Vagina (tissue), 2 donors: ENCODE measurements at regions not wholly inside any gene's neighbourhood (a gene's known extent, or its start where the extent isn't known, plus 50 kb on each side); places are given as distances from the start of the nearest gene placed in this dataset.

Source experiments
- DNase-seq, 2 donors: peaks; one replicate each; pipeline ENCODE4 v3.0.0-alpha.2; 2017; ENCODE audit errors: extremely low spot score in 2 of 2
- H3K27ac ChIP-seq: fragments of 200-600 bp; sonication (generic); one replicate; pipeline ENCODE4 v1.5.1; 2019
- H3K27me3 ChIP-seq: fragments of 200-600 bp; sonication (generic); one replicate; pipeline ENCODE4 v1.5.1; 2019
- H3K36me3 ChIP-seq, 2 donors: fragments of 200-600 bp; sonication (generic); one replicate each; pipeline ENCODE4 v1.5.1; 2017 to 2019
- H3K4me1 ChIP-seq: fragments of 200-600 bp; sonication (generic); one replicate; pipeline ENCODE4 v1.5.1; 2019
- H3K4me3 ChIP-seq, 2 donors: fragments of 200-600 bp; sonication (generic); 1 replicate in 1 of 2; 2 replicates in 1 of 2; pipeline ENCODE4 v1.5.1; 2016 to 2019
- H3K9me3 ChIP-seq: fragments of 200-600 bp; sonication (generic); one replicate; pipeline ENCODE4 v1.5.1; 2019
- CTCF ChIP-seq, 3 experiments: fragments of 450-650 bp in 2 of 3; fragments of 200-600 bp in 1 of 3; sonication (generic) in 1 of 3; IDR thresholded peaks; one replicate each; pipeline ENCODE4 v1.5.1; 2017 to 2019; ENCODE audit warnings: antibody characterized with exemption in 3 of 3, mild to moderate bottlenecking in 2 of 3, moderate library complexity in 2 of 3
- POLR2A ChIP-seq, 2 donors: fragments of 450-650 bp; IDR thresholded peaks; one replicate each; pipeline ENCODE4 v1.6.1; 2017; ENCODE audit warnings: antibody characterized with exemption in 2 of 2, mild to moderate bottlenecking in 2 of 2, moderate library complexity in 2 of 2
- POLR2AphosphoS5 ChIP-seq, 2 donors: sonication (generic); formaldehyde crosslinking; IDR thresholded peaks; one replicate each; pipeline ENCODE4 v1.9.0; 2017; ENCODE audit warnings: antibody characterized with exemption in 2 of 2, mild to moderate bottlenecking in 2 of 2, low read depth in 1 of 2; ENCODE audit not compliant: insufficient read depth in 1 of 2
- intact Hi-C: fragments of 100-400 bp; cut with DNase I; formaldehyde crosslinking; loops from one replicate; pipeline ENCODE4 v1.15.1; 2023

GRCh38 chr3:34599595-34599994, 801.2 kb downstream of the PDCD6IP start:
- no peaks in the 10 kb centered on the region for H3K4me1 ChIP-seq
- H3K9me3 ChIP-seq = peaks cover 6% of the 10 kb centered on the region
- no peak overlapping the region for H3K27ac ChIP-seq
- H3K27me3 ChIP-seq = no peaks in the 10 kb centered on the region
- no peak for TF ChIP-seq CTCF (IDR thresholded peaks at IDR 0.05)
- TF ChIP-seq POLR2A (IDR thresholded peaks at IDR 0.05) = no peak
- TF ChIP-seq POLR2AphosphoS5 (IDR thresholded peaks at IDR 0.05; ENCODE audit: insufficient read depth in 1 of 2, low read depth in 1 of 2) = no peak
- no peak overlapping the region for H3K4me3 ChIP-seq
- no peaks in the 10 kb centered on the region for H3K36me3 ChIP-seq
- intact Hi-C loops = no loop called here
- DNase-seq = no peak

GRCh38 chr3:34619990-34620389, 821.6 kb downstream of the PDCD6IP start:
- H3K9me3 ChIP-seq = no peaks in the 10 kb centered on the region

DNA sequence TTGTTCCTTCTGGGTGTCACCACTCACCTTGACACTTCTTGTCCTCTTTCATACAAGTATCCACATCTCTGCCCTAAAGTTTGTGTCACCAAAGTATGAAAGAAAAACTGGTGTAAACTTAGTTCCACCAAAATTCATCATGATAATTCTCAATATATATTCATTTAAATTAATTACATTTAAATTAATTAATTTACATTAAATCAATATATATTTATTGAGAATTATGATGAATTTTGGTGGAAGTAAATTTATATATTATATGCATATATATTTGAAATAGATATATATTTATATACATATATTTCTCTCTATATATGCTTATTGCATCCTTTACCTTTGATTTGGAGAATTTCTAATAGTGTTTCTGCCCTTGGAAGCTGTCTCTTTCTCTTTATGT, 828.3 kb downstream of the PDCD6IP start:
- H3K36me3 ChIP-seq = no peaks in the 10 kb centered on the region
- no peaks in the 10 kb centered on the region for H3K27me3 ChIP-seq
- no peak for DNase-seq
- H3K9me3 ChIP-seq = no peaks in the 10 kb centered on the region
- intact Hi-C loops = no loop called here
- H3K27ac ChIP-seq = no peak overlapping the region
- TF ChIP-seq POLR2AphosphoS5 (IDR thresholded peaks at IDR 0.05; ENCODE audit: insufficient read depth in 1 of 2, low read depth in 1 of 2) (no peak), POLR2A (IDR thresholded peaks at IDR 0.05) (no peak), CTCF (IDR thresholded peaks at IDR 0.05) (no peak)
- no peak overlapping the region for H3K4me3 ChIP-seq
- no peaks in the 10 kb centered on the region for H3K4me1 ChIP-seq

More at GRCh38 chr3:34619990-34620389, 821.6 kb downstream of the PDCD6IP start:
- Histone ChIP-seq H3K27ac (no peak overlapping the region), H3K4me3 (no peak overlapping the region), H3K4me1 (no peaks in the 10 kb centered on the region), H3K36me3 (no peaks in the 10 kb centered on the region), H3K27me3 (no peaks in the 10 kb centered on the region)
- no peak for DNase-seq
- TF ChIP-seq CTCF (IDR thresholded peaks at IDR 0.05) = no peak
- TF ChIP-seq POLR2A (IDR thresholded peaks at IDR 0.05) = no peak
- no peak for TF ChIP-seq POLR2AphosphoS5 (IDR thresholded peaks at IDR 0.05; ENCODE audit: insufficient read depth in 1 of 2, low read depth in 1 of 2)
- intact Hi-C loops = no loop called here

GRCh38 chr3:34634939-34635338, 836.5 kb downstream of the PDCD6IP start:
- no peaks in the 10 kb centered on the region for H3K27me3 ChIP-seq
- intact Hi-C loops = no loop called here
- H3K4me3 ChIP-seq = no peak overlapping the region
- TF ChIP-seq POLR2AphosphoS5 (IDR thresholded peaks at IDR 0.05; ENCODE audit: insufficient read depth in 1 of 2, low read depth in 1 of 2) = no peak
- TF ChIP-seq CTCF (IDR thresholded peaks at IDR 0.05) = no peak
- no peak for TF ChIP-seq POLR2A (IDR thresholded peaks at IDR 0.05)
- H3K36me3 ChIP-seq = no peaks in the 10 kb centered on the region
- H3K9me3 ChIP-seq = no peaks in the 10 kb centered on the region
- no peak for DNase-seq
- H3K27ac ChIP-seq = no peak overlapping the region
- no peaks in the 10 kb centered on the region for H3K4me1 ChIP-seq

GRCh38 chr3:34635352-34635850, 837.0 kb downstream of the PDCD6IP start:
- Histone ChIP-seq H3K27me3 (no peaks in the 10 kb centered on the region), H3K9me3 (no peaks in the 10 kb centered on the region), H3K36me3 (no peaks in the 10 kb centered on the region), H3K4me1 (no peaks in the 10 kb centered on the region), H3K4me3 (no peak overlapping the region), H3K27ac (no peak overlapping the region)
- intact Hi-C loops = no loop called here
- TF ChIP-seq POLR2AphosphoS5 (IDR thresholded peaks at IDR 0.05; ENCODE audit: insufficient read depth in 1 of 2, low read depth in 1 of 2) = no peak
- TF ChIP-seq CTCF (IDR thresholded peaks at IDR 0.05) = no peak
- no peak for TF ChIP-seq POLR2A (IDR thresholded peaks at IDR 0.05)
- no peak for DNase-seq
